COLO668 (cell line): ENCODE measurements at regions not wholly inside any gene's neighbourhood (a gene's known extent, or its start where the extent isn't known, plus 50 kb on each side); places are given as distances from the start of the nearest gene placed in this dataset.

Source experiments
- DNase-seq: peaks from one replicate; lab custom pipeline; 2025; ENCODE audit not compliant: unreplicated experiment; lab: John Stamatoyannopoulos, UW

DNA sequence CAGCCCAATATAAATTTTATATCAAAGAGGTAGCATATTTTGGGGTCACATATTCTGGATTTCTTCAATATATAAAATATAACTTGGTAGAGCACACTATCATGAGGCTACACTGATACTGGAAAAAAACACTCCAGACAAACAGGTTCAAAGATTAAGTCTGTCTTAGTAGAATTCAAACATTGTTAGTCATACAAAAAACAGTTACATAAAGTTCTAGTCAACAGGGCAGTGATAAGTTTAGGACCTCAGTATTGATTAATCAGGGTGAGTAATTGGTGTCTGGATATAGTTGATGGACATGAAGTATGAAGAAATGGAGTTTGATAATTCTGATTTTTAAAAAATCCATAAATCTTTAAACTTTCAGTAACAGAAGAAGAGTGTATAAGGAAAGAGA is 1291.3 kb downstream of the FSTL5 start:
- DNase-seq = no peak

DNA sequence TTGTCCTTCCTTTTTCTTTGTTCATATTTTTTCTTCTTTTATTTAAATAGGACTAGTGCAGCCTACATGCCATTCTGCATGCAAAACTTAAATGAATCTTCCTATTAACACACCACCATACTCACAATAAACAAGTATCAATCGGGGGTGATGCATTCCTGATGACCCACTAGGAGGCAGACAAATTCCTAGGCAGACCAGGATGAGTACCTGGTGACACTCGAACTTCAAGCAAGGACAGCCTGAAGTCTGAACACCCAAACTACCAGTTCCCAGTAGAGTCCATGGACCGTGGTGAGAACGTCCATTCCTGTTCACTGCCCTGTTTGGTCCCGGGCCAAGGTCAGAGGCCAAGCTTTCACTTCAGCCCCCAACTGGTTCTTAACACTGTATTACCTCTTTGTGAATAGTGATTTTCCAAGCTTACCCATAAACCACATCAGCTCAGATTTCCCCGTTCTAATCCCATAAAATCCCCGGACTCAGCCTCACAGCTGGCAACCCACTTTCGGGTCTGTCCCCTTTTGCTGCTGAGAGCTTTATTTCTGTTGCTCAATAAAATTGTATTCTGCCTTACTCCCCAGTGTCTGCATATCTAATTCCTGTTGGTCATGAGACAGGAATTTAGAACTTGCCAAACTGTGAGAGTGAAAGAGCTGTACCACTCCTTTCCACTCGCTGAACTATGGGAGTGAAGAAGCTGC is 1286.6 kb downstream of the FSTL5 start:
- DNase-seq = no peak

DNA sequence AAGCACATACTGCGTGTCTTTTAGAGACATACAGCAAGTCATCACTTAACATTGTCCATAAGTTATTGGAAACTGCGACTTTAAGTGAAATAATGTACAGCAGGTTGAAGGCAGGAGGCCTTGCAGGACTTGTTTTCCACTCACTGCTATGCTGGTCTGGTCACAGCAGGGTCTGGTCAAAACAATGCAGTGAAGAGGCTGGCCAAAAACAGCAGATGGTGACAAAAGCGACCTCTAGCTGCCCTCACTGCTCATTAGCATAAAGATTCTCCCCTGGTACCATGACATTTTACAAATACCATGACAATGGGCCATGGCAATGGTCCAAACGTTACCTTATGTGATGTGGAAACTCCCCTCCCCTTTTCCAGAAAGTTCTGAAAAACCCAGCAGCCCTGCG is 1283.6 kb downstream of the FSTL5 start:
- DNase-seq = no peak

DNA sequence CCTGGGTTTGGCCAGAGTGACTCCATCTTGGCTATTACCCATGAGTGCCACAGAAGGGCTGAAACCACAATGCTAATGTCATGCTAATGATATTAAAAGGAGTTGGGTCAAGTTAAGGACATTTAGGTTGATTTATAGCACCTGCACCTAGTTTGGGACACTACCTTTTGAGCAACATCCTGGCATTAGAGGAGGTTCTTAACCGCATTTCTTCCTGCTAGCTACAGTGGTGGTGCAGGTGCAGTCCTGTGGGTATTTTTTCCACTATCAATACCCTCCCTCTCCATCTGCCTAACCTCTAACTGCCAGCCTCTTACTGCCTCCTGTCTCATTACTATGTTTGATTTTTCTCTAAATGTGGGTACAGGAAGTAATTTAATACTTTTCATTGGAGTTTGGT is 1276.1 kb downstream of the FSTL5 start:
- DNase-seq = no peak

DNA sequence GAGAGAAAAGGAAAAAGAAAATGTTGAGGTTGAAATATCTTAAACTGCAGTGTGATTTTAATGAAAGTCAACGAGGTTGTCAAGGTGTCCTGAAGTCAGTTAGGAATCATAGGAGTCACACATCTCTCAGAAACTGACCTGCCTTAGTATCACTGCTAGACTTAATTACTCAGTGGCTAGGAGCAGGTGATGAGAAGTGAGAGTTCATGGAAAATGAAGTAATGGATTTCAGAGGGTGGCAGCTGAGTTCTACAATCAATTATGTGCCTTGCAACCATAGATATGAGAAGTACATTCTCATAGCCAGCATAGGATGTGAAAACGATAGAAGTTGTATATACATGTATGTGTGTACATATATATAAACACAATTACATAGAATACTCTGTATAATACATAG is 1269.7 kb downstream of the FSTL5 start:
- no peak for DNase-seq

DNA sequence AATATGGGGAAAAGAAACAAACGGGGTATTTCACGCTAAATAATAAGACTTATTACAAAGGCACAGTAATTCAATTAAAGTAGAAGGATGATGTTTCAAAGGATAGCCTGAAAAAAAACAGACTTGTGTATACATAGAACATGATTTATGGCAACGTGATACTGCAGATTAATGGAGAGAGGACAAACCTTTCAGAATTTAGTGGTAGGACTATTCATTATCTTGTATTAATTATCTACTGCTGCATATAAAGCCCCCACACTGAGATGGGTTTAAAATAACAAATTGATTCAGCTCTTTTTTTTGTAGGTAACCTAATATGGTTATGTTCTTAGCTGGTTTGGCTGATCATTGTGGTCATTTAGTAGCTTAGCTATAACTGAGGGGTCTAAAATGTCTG is 1269.0 kb downstream of the FSTL5 start:
- DNase-seq = no peak

DNA sequence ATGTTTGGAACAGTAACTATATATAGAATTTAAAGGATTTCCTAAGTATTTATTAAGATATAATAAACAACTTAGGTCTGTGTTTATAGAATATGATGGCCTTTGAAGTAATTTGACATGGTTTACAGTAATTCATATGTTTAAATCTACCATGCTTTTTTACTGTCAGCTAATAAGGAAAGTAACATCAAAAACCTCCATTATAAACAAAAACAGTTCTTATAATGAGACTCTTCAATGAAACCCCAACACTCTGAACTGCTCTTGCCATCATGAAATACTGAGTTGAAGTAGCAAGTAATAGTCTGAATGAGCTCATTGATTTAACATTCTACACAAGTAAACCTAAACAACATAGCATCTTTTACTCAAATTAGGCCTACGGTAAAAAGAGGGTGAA is 1236.5 kb downstream of the FSTL5 start:
- no peak for DNase-seq

DNA sequence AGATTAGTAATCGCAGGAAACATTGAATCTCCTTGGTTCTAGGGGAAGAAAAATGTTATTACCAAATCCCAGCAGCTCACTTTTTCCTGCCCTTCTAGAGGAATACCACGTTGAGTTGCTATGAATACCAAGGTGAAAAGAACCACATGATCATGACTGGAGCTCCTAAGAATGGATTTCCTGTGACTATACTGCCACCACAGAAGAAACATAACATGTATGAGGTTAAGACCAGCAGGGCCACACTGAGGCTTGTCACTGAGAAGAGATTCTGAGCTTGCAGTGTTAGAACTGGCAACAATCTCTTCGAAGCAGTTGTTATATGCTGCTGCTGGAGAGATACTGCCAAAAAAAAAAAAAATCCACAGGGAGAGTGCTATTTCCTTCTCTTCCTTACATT is 1235.3 kb downstream of the FSTL5 start:
- DNase-seq = no peak

DNA sequence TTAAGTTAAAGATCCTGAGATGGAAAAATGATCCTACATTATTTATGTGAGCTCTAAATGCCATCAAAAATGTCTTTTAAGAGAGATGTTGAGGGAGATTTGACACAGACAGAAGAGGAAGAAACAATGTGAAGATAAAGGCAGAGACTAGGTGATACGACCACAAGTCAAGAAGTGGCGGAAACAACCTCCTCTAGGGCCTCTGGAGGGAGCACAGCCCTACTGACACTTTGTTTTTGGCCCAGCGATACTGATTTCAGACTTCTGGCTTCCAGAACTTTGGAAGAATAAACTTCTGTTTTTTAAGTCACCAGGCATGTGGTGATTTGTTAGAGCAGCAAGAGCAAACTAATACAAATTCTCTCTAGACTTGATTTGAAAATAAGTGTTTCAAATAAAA is 1216.1 kb downstream of the FSTL5 start:
- no peak for DNase-seq

DNA sequence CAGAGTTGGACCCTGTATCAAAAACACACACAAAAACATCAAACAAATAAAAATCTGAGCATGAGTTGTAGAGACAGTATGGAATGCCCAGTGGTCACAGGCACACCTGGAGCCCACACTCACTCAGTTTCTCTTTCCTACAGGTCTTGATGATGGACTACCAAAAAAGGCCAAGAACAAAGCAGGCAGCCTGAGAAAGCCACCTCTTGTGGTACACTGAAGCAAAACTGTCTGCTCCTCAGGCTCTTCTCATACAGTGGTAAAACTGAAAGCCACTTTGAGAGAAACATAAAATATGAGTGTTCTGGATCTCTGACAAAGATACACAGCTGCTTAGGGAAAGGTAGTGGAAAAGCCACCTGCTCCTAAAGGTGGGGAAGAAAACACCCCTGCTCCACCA is 1206.9 kb downstream of the FSTL5 start:
- DNase-seq = no peak

DNA sequence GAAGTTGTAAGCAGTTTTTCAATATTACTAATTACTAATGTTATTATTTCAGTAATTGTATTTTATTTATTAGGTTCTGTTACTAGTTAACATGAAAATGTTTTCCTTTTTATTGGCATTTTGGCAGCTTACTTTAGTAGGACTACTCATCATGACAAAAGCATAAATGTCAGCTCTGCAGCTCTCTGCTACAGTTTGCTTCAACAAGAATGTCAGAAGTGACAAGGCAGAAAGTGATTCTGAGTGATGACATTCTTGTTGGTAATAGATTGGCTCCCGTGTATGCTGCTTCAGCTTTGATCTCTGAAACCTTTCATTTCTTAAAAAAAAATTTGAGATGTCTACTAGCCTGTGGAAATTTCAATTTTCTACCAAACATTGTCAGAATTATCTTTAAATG is 1193.9 kb downstream of the FSTL5 start:
- DNase-seq = no peak

DNA sequence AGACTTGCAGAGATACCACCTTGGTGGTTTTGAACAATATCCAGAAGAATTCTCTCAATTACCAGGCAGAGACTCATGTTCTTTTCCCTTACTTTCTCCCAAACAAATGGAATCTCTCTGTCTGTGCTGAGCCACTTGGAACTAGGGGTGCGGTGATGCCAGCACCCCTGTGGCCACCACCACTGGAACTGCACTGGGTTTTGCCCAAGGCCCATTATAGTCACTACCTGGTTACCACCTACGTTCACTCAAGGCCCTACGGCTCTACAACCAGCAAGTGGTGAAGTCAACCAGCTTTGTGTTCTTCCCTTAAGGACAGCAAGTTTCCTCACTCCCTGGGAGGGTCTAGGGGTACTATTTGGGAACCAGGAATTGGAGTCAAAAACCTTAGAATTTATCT is 1183.7 kb downstream of the FSTL5 start:
- DNase-seq = no peak

DNA sequence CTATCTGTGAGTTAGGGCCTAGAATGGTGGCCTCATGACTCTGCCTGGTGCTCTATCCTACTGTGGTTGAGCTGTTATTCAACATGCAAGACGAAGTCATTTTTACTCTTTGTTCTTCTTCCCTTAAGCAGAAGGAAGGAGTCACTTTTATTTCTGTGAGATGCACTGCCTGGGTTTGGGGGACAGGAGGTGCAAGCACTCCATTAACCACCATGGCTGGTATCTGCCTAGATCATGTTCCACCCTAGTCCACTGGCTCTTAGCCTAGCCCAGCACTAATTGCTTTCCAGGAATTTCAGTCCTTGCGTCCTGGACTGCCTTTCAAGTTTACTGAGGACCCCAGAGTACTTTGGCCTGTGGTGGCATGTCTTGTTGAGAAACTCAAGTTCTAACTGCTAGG is 1182.7 kb downstream of the FSTL5 start:
- no peak for DNase-seq

DNA sequence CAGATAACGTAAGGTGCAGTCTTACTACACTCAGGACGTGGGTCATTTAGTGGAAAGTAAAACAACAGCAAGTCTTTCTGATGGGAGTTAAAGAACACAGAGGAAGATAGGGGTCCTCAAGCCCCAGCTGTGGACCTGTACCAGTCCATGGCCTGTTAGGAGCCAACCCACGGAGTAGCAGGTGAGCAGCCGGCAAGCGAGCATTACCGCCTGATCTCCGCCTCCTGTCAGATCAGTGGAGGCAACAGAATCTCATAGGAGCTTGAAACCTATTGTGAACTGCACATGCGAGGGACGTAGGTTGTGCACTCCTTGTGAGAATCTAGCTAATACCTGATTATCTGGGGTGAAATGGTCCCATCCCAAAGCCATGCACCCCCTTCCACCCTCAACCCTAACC is 1180.8 kb downstream of the FSTL5 start:
- DNase-seq = no peak

DNA sequence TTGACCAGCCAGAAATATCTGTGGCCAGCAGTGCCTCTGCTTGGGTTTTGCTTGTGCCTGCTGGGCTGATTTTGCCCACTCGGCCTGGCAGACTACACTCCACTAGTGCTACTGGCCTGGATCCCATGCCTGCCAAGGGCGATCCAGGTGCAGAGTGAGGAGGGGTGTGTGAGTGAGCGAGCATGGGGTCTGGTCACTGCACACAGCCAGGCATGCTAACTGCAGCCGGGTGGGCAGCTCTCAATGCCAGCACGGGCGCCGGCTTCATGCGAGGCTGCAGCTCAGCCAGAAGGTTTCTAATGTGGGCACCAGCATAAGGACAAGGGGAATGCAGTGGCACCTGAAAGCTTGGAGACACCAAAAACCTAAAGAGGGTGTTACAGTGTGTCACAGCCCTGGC is 1161.4 kb downstream of the FSTL5 start:
- no peak for DNase-seq

DNA sequence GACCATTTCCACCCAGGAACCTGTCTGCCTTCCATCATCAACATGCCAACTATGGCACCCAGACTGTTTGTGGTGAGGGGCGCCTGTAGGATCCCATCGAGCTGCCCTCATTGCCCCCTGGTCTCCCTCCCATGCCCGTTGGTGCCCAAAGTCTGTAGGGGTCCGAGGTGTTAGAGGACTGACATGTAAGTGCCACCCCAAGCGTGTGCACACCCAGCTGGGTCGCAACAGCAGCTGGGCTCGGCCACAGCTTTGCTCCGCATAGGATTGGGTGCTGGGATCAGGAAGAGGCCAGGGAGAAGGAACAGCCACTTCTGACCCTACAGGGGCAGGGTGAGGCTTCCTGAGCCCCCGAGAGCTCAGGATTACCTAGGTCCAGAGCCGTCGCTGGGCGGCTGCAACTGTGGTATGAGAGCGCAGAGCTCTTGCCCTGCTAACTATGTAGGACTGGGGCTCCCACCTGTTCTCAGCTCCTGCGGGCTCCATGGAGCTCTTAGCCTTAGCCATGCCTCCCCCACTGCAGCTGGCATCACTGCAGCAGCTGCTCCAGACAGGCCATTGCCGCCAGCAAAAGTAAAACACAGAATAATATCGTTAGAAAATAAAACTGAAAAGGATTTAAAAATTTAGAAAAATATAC is 1160.3 kb downstream of the FSTL5 start:
- DNase-seq = no peak

DNA sequence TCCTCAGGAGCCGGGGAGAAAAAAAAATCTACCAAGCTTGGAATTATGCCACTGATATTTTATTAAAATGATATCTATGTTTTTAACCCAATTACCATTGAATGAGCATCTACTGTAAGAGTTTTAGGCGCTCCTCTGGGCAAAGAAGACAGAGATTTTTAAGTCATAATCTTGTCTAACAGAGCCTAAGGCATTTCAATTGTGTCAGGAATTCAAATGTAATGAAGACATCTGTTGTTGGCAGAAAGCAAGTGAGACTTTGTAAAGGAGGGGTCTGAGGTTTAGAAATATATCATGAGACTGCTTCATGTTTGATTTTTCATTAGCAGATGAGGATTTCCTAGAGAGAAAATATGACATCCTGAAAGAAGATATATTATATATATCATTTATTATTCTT is 1158.1 kb downstream of the FSTL5 start:
- no peak for DNase-seq

DNA sequence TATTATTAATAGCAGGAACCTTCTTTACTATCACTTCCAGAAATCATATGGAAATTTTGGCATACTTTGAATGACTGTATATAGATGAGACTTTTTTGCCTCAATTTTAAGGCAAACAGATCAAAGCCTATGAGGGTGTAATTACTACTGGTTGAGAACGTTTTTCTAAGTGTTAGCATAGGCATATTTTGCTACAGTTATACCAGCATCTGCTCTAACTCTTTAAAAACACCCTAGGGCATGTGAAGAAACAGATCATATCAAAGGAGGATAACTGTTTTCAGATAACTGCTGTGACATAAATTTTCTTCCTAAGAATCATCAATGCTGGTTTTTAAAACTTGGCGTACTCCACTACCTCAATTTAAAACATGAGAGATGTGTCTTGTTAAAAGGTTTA is 1155.3 kb downstream of the FSTL5 start:
- DNase-seq = no peak

DNA sequence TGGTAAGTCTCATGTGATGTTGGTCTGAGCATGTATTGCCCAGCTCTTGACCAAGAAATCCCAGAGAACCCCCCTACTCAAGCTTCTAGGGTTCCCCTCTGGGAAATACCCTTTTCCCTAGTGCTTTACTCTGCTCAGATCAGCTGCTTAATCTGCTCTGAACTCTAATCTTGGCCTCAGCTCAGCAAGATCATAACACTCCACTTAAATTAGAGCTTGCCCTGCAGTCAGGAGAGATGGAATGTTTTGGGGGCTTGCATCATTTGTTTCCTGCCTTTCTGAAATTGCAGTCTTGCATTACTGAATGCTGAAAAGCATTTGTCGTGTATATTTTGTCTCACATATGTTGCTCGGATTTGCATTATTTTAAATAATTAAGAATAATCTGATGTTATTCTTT is 1153.6 kb downstream of the FSTL5 start:
- DNase-seq = no peak
